ENCODE measurements at regions not wholly inside any gene's neighbourhood (a gene's known extent, or its start where the extent isn't known, plus 50 kb on each side); places are given as distances from the start of the nearest gene placed in this dataset.

GRCh38 chr6:93806409-93807270, 387.3 kb upstream of the EPHA7 start:
- WGBS, 2 donors, result 89 to 95% methylated on average over 4 of the region's 4 CpGs
- Histone ChIP-seq H3K27ac (no peak overlapping the region), H3K27me3 (no peaks in the 10 kb centered on the region), H3K36me3 (no peaks in the 10 kb centered on the region), H3K4me3 (no peak overlapping the region), H3K4me1 (no peaks in the 10 kb centered on the region), H3K9me3 (peaks cover 0 to 11% (median 0%) of the 10 kb centered on the region in 4 donors)
- TF ChIP-seq, protein P1, sequence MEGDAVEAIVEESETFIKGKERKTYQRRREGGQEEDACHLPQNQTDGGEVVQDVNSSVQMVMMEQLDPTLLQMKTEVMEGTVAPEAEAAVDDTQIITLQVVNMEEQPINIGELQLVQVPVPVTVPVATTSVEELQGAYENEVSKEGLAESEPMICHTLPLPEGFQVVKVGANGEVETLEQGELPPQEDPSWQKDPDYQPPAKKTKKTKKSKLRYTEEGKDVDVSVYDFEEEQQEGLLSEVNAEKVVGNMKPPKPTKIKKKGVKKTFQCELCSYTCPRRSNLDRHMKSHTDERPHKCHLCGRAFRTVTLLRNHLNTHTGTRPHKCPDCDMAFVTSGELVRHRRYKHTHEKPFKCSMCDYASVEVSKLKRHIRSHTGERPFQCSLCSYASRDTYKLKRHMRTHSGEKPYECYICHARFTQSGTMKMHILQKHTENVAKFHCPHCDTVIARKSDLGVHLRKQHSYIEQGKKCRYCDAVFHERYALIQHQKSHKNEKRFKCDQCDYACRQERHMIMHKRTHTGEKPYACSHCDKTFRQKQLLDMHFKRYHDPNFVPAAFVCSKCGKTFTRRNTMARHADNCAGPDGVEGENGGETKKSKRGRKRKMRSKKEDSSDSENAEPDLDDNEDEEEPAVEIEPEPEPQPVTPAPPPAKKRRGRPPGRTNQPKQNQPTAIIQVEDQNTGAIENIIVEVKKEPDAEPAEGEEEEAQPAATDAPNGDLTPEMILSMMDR (IDR thresholded peaks at IDR 0.05), result no peak
- no peak for TF ChIP-seq POLR2A (IDR thresholded peaks at IDR 0.05)
- no peak for TF ChIP-seq EP300 (IDR thresholded peaks at IDR 0.05)
- no peak for DNase-seq (ENCODE audit: low spot score in 2 of 2)

DNA sequence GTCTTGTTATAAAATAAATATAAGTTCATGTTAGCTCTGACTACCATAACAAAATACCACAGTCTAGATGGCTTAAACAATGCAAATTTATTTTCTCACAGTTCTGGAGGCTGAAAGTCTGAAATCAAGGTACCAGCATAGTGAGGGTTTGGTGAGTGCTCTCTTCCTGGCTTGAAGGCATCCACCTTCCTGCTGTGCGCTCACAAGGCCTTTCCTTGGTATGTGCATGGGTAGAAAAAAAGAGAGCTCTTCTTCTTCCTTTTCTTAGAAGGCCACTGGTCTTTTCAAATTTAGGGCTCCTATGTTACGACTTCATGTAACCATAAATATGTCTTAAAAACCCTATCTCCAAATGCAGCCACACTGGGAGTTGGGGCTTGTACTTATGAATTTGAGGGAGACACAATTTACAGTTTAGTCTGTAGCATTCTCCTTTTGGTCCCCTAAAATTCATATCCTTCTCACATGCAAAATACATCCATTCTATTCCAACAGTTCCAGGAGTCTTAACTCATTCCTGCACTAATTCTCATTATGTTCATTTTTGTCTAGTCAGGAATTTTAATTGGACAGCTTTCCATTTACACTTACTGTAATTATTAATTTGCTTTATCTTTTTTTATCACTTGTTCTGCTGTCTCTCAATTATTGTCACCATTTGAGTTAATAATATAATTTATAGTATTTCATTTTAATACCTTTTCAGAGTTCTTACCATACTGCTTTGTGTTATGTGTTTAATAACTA, 381.9 kb upstream of the EPHA7 start:
- Histone ChIP-seq H3K36me3 (no peaks in the 10 kb centered on the region), H3K9me3 (no peaks in the 10 kb centered on the region), H3K4me3 (no peak overlapping the region), H3K4me1 (peaks cover 0 to 3% (median 0%) of the 10 kb centered on the region in 4 donors), H3K27me3 (no peaks in the 10 kb centered on the region), H3K27ac (no peak overlapping the region)
- TF ChIP-seq POLR2A (IDR thresholded peaks at IDR 0.05), result no peak
- TF ChIP-seq EP300 (IDR thresholded peaks at IDR 0.05), result no peak
- TF ChIP-seq, protein P1 (IDR thresholded peaks at IDR 0.05), result no peak
- no peak for DNase-seq (ENCODE audit: low spot score in 2 of 2)
- WGBS, 2 donors, result 94 to 98% methylated on average over 2 of the region's 2 CpGs

DNA sequence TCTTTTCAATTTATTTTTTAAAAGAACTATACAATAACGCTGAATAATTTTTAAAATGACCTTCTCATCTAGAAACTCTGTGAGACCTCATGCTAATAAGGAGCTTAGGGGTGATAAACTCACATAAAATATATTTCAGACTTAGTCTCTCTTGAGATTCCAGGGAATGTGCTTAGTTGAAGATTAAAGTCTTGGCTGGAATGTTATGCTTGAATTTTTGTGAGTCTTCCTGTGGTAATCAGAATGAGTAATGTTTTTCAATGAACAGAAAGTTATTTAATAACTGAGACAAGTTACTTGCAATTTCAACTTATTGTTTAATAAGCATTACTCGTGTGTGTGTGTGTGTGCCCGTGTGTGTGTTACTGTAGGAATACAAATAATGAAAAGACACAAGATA, 379.9 kb upstream of the EPHA7 start:
- no peaks in the 10 kb centered on the region for H3K27me3 ChIP-seq
- no peaks in the 10 kb centered on the region for H3K36me3 ChIP-seq
- no peak for TF ChIP-seq EP300 (IDR thresholded peaks at IDR 0.05)
- TF ChIP-seq, protein P1 (IDR thresholded peaks at IDR 0.05), result no peak
- no peak for TF ChIP-seq POLR2A (IDR thresholded peaks at IDR 0.05)
- WGBS, 2 donors, result 38 to 39% methylated on average over 3 of the region's 3 CpGs
- no peaks in the 10 kb centered on the region for H3K9me3 ChIP-seq
- H3K27ac ChIP-seq, result no peak overlapping the region
- peaks cover 0 to 3% (median 0%) of the 10 kb centered on the region in 4 donors for H3K4me1 ChIP-seq
- DNase-seq (ENCODE audit: low spot score in 2 of 2), result no peak
- no peak overlapping the region for H3K4me3 ChIP-seq

DNA sequence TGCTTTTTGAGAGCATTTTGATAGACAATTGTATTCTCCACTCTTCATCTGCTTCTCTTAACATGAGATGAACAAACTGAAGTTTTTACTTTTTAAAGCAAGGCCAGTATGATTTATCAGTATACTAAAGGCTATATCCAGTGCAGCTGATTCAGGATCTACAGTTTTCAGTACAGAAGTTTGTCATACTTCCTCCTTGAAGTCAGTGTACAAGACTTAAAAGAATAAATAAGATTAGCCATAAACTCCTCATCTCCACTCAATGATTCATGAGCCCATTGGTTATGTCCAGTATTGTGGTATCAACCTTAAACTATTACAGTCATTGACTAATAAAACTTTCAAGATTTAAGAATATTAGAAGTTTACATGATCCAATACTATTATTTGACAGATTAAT, 374.8 kb upstream of the EPHA7 start:
- no peak for DNase-seq (ENCODE audit: low spot score in 2 of 2)
- no peaks in the 10 kb centered on the region for H3K9me3 ChIP-seq
- no peaks in the 10 kb centered on the region for H3K4me1 ChIP-seq
- no peak overlapping the region for H3K4me3 ChIP-seq
- no peak overlapping the region for H3K27ac ChIP-seq
- TF ChIP-seq, protein P1 (IDR thresholded peaks at IDR 0.05), result no peak
- TF ChIP-seq EP300 (IDR thresholded peaks at IDR 0.05), result no peak
- no peak for TF ChIP-seq POLR2A (IDR thresholded peaks at IDR 0.05)
- H3K27me3 ChIP-seq, result no peaks in the 10 kb centered on the region
- no peaks in the 10 kb centered on the region for H3K36me3 ChIP-seq

DNA sequence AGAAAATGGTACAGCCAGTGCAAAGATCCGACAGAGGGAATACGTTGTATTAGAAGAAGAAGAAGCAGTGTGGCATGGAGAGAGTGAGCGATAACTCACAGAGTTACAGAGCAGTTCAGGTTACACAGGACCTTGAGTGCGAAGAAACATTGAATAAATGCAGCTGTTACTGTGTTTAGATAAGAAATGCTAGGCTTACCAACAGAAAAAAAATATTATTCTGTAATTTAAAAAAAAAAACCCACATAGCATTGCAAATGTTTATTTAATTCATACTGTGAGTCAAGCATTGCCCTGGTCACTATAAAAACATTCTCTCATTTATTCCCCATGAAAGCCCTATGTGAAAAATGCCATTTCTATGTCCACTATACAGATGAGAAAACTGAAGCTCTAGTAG, 373.4 kb upstream of the EPHA7 start:
- no peak for DNase-seq (ENCODE audit: low spot score in 2 of 2)
- Histone ChIP-seq H3K36me3 (no peaks in the 10 kb centered on the region), H3K27ac (no peak overlapping the region), H3K4me1 (no peaks in the 10 kb centered on the region), H3K27me3 (no peaks in the 10 kb centered on the region), H3K9me3 (no peaks in the 10 kb centered on the region), H3K4me3 (no peak overlapping the region)
- TF ChIP-seq EP300 (IDR thresholded peaks at IDR 0.05) (no peak), POLR2A (IDR thresholded peaks at IDR 0.05) (no peak)
- TF ChIP-seq, protein P1 (IDR thresholded peaks at IDR 0.05), result no peak
- WGBS, 2 donors, result 78 to 86% methylated on average over 4 of the region's 4 CpGs

Measured in tibial nerve (tissue), 4 donors.